Body of pancreas (tissue), 4 donors: ENCODE measurements at regions not wholly inside any gene's neighbourhood (a gene's known extent, or its start where the extent isn't known, plus 50 kb on each side); places are given as distances from the start of the nearest gene placed in this dataset.

Source experiments
- ATAC-seq: fragments of 150-250 bp; one replicate; pipeline ENCODE4 v1.9.1; 2016
- DNase-seq, 4 donors: peaks; one replicate each; pipeline ENCODE4 v3.0.0-alpha.2; 2019
- H3K27ac ChIP-seq, 4 donors: fragments of 200-600 bp; sonication (generic); 1 replicate in 3 of 4; 2 replicates in 1 of 4; pipeline versions ENCODE4 v1.5.1 to v1.6.1; 2016 to 2019; ENCODE audit warnings: mild to moderate bottlenecking in 1 of 4, mixed read lengths in 1 of 4, moderate library complexity in 1 of 4
- H3K27me3 ChIP-seq, 2 donors: fragments of 200-600 bp; sonication (generic); one replicate each; pipeline ENCODE4 v1.6.0; 2016; ENCODE audit warnings: mild to moderate bottlenecking in 1 of 2
- H3K36me3 ChIP-seq, 2 donors: fragments of 200-600 bp; sonication (generic); replicated peaks in 1 of 2; 2 replicates each; pipeline ENCODE4 v1.5.1; 2016; ENCODE audit warnings: low read depth in 2 of 2; ENCODE audit not compliant: insufficient read depth in 1 of 2
- H3K4me1 ChIP-seq: fragments of 200-600 bp; sonication (generic); one replicate; pipeline ENCODE4 v1.6.0; 2016
- H3K4me3 ChIP-seq, 2 donors: fragments of 200-600 bp; sonication (generic); 1 replicate in 1 of 2; 2 replicates in 1 of 2; pipeline ENCODE4 v1.5.1; 2016 to 2019
- H3K9me3 ChIP-seq, 3 donors: fragments of 200-600 bp; sonication (generic); 1 replicate in 2 of 3; 2 replicates in 1 of 3; pipeline ENCODE4 v1.5.1; 2016
- CTCF ChIP-seq, 7 experiments: fragments of 450-650 bp in 4 of 7; fragments of 200-600 bp in 3 of 7; sonication (generic) in 3 of 7; IDR thresholded peaks; one replicate each; pipeline ENCODE4 v1.5.1; 2016 to 2019; ENCODE audit warnings: antibody characterized with exemption in 7 of 7
- POLR2A ChIP-seq, 3 donors: fragments of 450-650 bp; IDR thresholded peaks; one replicate each; pipeline ENCODE4 v1.6.1; 2016; ENCODE audit warnings: antibody characterized with exemption in 3 of 3, mild to moderate bottlenecking in 2 of 3
- WGBS, 2 donors: methylation state at CpG; one replicate each; pipeline ENCODE4 v1.1.5; 2017; 5-methylcytosine and 5-hydroxymethylcytosine counted together
- intact Hi-C: fragments of 100-400 bp; cut with DNase I; formaldehyde crosslinking; loops from one replicate; pipeline ENCODE4 v1.15.1; 2023

- 91 to 92% methylated on average over 2 of the region's 2 CpGs for WGBS, 2 donors
- Histone ChIP-seq H3K9me3 (no peaks in the 10 kb centered on the region), H3K36me3 (no peaks in the 10 kb centered on the region), H3K27ac (no peak overlapping the region), H3K4me3 (no peak overlapping the region), H3K4me1 (no peaks in the 10 kb centered on the region), H3K27me3 (no peaks in the 10 kb centered on the region)
- intact Hi-C loops, result no loop called here
- ATAC-seq (no peak), DNase-seq (no peak)
- no peak for TF ChIP-seq POLR2A (IDR thresholded peaks at IDR 0.05)
- no peak for TF ChIP-seq CTCF (IDR thresholded peaks at IDR 0.05)
Measured at GRCh38 chr2:75356865-75357264, 157.5 kb upstream of the TACR1 start.

- H3K27me3 ChIP-seq, result no peaks in the 10 kb centered on the region
- H3K4me3 ChIP-seq, result no peak overlapping the region
- DNase-seq, result no peak
- no peaks in the 10 kb centered on the region for H3K4me1 ChIP-seq
- H3K27ac ChIP-seq, result no peak overlapping the region
- no peaks in the 10 kb centered on the region for H3K36me3 ChIP-seq
- TF ChIP-seq CTCF (IDR thresholded peaks at IDR 0.05) (no peak), POLR2A (IDR thresholded peaks at IDR 0.05) (no peak)
- no peak for ATAC-seq
- intact Hi-C loops, result no loop called here
- H3K9me3 ChIP-seq, result no peaks in the 10 kb centered on the region
Measured at GRCh38 chr2:75353131-75353530, 153.8 kb upstream of the TACR1 start.

- intact Hi-C loops, result no loop called here
- TF ChIP-seq CTCF (IDR thresholded peaks at IDR 0.05) (no peak), POLR2A (IDR thresholded peaks at IDR 0.05) (no peak)
- no peak for DNase-seq
- Histone ChIP-seq H3K27me3 (no peaks in the 10 kb centered on the region), H3K4me1 (no peaks in the 10 kb centered on the region), H3K4me3 (no peak overlapping the region), H3K36me3 (no peaks in the 10 kb centered on the region), H3K9me3 (no peaks in the 10 kb centered on the region), H3K27ac (no peak overlapping the region)
- WGBS, 2 donors, result 38 to 75% methylated on average over 1 of the region's 1 CpG
- no peak for ATAC-seq
Measured at GRCh38 chr2:75348307-75348706, 149.0 kb upstream of the TACR1 start.

GRCh38 chr2:75344146-75344545 lies 144.8 kb upstream of the TACR1 start:
- Histone ChIP-seq H3K36me3 (no peaks in the 10 kb centered on the region), H3K27ac (no peak overlapping the region), H3K27me3 (no peaks in the 10 kb centered on the region), H3K4me3 (no peak overlapping the region), H3K4me1 (no peaks in the 10 kb centered on the region), H3K9me3 (no peaks in the 10 kb centered on the region)
- DNase-seq (no peak), ATAC-seq (no peak)
- no peak for TF ChIP-seq POLR2A (IDR thresholded peaks at IDR 0.05)
- no peak for TF ChIP-seq CTCF (IDR thresholded peaks at IDR 0.05)
- intact Hi-C loops, result no loop called here
- WGBS, 2 donors, result 88 to 94% methylated on average over 1 of the region's 1 CpG

GRCh38 chr2:75342504-75343175 lies 143.3 kb upstream of the TACR1 start:
- WGBS, 2 donors, result 83 to 94% methylated on average over 1 of the region's 1 CpG
- Histone ChIP-seq H3K27me3 (no peaks in the 10 kb centered on the region), H3K4me3 (no peak overlapping the region), H3K27ac (no peak overlapping the region), H3K36me3 (no peaks in the 10 kb centered on the region), H3K4me1 (no peaks in the 10 kb centered on the region), H3K9me3 (no peaks in the 10 kb centered on the region)
- ATAC-seq, result no peak
- TF ChIP-seq CTCF (IDR thresholded peaks at IDR 0.05) (no peak), POLR2A (IDR thresholded peaks at IDR 0.05) (no peak)
- DNase-seq, result no peak
- intact Hi-C loops, result no loop called here
